NCI-H2227 (cell line): ENCODE measurements at regions not wholly inside any gene's neighbourhood (a gene's known extent, or its start where the extent isn't known, plus 50 kb on each side); places are given as distances from the start of the nearest gene placed in this dataset.

Source experiments
- DNase-seq: peaks from one replicate; lab custom pipeline; 2025; ENCODE audit not compliant: unreplicated experiment; lab: John Stamatoyannopoulos, UW

GRCh38 chr11:104609311-104610085 lies 288.8 kb downstream of the CASP12 start:
- peak; percentile 30 for DNase-seq

DNA sequence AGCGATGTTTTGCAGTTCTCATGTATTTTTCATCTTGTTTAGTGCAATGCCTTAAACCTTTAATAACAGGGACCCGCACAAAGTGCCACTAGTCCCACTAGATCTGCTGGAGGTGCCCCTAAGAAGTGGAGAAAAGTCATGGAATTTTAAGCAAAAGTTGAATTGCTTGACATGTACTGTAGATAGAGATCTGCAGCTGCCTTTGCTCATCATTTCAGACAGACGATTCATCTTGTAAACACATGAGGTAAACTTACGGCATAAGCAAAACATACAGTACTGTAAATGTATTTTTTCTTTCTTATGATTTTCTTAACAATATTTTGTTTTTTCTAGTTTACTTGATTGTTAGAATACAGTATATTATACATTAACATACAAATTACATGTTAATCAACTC lies 295.6 kb downstream of the CASP12 start:
- no peak for DNase-seq

- no peak for DNase-seq
These were observed 303.9 kb downstream of the CASP12 start for GRCh38 chr11:104594228-104594958.

DNA sequence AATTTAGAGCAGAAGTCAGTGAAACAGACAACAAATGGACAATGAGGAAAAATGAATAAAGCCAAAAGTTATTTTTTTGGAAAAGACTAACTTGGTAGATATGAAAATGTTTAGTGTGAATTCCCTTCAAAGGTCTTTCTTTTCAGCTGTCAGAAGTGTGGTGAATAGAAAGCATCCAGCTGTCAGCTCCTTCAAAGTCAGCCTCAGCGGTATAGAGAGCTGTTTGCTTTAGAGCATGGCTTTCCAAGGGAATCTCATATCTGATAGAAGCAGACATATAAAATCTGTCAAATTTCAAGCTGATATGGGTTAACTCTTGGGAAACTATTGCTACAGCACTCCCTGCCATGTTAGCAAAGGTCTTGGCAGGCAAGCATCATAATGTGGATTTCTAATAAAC lies 309.3 kb downstream of the CASP12 start:
- DNase-seq = no peak

GRCh38 chr11:104588446-104588845 lies 309.8 kb downstream of the CASP12 start:
- DNase-seq = no peak

DNA sequence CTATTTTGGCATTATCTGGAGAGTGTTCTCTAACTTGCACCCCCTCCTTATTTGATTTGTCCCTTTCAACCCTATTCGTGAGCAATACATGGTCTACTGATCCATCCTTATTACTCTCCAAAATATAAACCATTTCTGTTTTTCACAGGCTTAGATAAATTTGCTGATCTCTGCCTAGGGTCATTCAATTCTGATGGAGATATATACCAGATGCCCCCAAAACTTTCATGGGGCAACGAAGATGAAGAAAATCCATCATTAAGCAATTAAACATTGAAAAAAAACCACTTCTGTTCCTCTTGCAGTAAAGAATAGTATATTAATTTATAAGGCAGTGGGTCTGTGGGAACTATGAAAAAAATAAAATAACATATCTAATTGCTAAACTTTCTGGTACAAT lies 313.4 kb downstream of the CASP12 start:
- DNase-seq = no peak

- DNase-seq = no peak
These were observed 314.4 kb downstream of the CASP12 start for GRCh38 chr11:104583857-104584256.

GRCh38 chr11:104582431-104582830 lies 315.8 kb downstream of the CASP12 start:
- DNase-seq = no peak

- DNase-seq = peak; percentile 64
These were observed 316.8 kb downstream of the CASP12 start for GRCh38 chr11:104581246-104581980.

DNA sequence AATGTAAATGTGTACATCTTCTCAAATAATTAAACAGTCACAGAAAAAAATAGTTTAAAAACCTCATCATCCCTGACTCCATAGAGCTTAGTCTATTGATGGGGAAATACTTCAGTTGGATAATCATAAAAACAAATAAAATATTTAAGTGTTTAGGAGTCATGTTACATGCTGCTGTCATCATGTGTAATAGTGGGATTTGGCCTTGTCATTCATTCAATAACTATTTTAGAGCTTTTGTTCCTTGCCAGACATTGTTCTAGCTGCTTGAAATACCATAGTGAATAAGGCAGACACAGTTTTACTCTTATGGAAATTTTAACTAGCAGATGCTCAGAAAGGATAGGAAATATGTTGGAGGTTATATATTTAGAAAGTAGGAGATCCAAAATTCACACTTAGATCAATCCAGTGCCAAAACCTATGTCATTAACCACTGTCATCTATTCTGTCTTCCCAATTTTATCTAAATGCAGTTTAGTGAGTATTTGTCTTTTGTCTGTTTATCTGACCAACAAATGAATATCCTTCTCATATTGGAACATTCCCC lies 324.7 kb downstream of the CASP12 start:
- no peak for DNase-seq

GRCh38 chr11:104572279-104572678 lies 326.0 kb downstream of the CASP12 start:
- no peak for DNase-seq

- no peak for DNase-seq
These were observed 328.1 kb downstream of the CASP12 start for GRCh38 chr11:104570078-104570701.

DNA sequence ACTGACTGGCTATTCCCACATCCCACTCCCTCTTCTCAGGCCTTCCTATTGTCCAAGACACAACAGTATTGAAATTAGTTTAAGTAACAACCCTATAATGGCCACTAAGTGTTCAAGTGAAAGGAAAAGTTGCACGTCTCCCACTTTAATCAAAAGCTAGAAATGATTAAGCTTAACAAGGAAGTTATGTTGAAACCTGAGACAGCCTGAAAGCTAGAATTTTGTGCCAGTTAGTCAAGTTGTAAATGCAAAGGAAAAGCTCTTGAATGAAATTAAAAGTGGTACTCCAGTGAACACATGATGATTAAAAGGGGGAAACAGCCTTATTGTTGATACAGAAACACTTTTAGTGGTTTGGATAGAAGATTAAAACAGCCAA lies 332.7 kb downstream of the CASP12 start:
- DNase-seq = no peak

DNA sequence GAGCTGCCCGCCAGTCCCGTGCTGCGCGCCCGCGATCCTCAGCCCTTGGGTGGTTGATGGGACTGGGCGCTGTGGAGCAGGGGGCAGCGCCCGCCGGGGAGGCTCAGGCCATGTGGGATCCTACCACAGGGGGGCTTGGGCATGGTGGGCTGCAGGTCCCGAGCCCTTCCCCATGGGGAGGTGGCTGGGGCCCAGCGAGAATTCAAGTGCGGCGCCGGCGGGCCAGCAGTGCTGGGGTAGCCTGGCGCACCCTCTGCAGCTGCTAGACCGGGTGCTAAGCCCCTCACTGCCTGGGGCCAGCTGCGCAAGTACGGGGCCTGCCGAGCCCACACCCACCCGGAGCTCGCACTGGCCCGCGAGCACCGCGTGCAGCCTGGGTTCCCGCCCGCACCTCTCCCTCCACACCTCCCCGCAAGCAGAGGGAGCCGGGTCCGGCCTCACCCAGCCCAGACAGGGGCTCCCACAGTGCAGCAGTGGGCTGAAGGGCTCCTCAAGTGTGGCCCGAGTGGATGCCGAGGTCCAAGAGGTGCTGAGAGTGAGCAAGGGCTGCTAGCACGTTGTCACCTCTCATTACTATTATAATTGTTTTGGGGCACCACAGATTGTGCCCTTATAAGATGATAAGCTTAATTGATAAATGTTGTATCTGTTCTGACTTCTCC lies 333.2 kb downstream of the CASP12 start:
- DNase-seq = no peak

DNA sequence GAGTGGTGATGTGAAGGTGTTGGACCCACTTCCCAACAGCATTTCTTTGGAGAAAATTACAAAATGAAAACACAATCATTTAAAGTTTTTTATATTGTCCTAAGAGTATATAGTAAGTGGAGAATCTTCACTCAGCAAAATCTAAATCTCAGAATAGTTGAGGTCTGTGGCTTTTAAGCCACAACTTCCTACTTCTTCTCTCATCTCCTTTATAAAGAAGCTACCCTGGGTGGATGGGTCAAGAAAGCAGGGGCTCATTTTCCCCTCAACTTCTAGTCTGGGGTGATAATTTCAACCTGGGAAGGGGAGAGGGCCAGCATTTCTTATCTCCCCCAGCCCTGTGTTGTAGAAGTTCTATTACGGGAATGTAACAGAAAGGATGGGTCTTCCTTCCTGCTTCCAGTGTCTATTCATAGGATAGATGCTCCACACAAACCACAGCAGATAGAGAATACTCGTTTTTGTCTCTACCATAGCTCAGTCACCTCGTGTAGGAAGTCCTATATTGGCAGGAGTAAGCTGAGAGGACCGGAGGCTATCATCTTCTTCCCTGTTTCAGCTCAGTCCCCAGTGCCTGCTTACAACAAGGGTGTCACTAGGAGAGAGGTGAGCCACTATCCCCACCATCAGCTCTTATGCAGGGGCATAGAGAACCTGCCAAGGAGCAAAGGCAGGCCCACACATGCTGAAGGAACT lies 341.5 kb downstream of the CASP12 start:
- DNase-seq = no peak

- DNase-seq = no peak
These were observed 349.2 kb downstream of the CASP12 start for GRCh38 chr11:104549019-104549418.

- no peak for DNase-seq
These were observed 350.1 kb downstream of the CASP12 start for GRCh38 chr11:104547996-104548661.

DNA sequence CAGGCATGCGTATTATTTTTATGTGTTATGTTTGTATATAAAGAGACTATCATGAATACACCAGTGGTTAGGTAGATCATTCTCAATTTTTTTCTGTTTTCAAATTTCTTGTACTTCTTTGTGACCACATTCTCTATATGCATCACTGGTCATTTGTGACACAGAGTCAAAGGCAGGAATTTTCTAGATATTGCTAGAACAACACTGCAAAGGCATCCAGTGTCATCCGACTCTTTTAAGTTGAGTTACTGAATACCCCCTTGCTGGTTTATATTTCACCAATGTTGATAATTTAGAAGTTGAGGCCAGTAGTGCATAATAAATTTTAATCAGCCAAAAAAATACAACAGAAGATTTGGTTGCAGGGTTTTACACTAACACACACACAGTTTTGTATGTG lies 351.8 kb downstream of the CASP12 start:
- DNase-seq = no peak

GRCh38 chr11:104541701-104542100 lies 356.6 kb downstream of the CASP12 start:
- DNase-seq = no peak
